Left forelimb (tissue), 1 donor: ENCODE measurements at regions not wholly inside any gene's neighbourhood (a gene's known extent, or its start where the extent isn't known, plus 50 kb on each side); places are given as distances from the start of the nearest gene placed in this dataset.
A peak's percentile ranks its signal among the peaks of the same experiment; 100 is the strongest.

Experiments
- DNase-seq: peaks from one replicate; pipeline ENCODE4 v3.0.0-alpha.2; 2018; ENCODE audit warnings: low spot score

DNA sequence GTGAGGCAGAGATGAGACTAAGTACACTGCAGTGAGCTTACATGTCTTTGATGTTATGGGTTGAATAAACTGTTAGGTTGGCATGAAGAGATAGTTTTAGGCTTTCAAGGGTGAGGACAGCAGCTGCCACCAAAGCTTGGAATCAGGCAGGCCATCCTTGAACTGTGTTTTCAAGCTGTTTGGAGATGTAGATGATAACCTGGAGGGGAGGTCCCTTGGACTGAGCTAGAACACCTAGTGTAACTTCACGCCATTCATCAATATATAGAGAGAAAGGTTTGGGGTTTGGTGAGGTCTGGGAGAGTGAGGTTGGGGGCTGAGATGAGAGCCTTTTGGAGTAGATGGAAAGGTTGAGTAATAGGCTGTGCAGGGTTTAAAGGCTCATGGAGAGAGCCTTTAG is 2447.0 kb downstream of the TP53TG3F start:
- DNase-seq, result peak; percentile 0

DNA sequence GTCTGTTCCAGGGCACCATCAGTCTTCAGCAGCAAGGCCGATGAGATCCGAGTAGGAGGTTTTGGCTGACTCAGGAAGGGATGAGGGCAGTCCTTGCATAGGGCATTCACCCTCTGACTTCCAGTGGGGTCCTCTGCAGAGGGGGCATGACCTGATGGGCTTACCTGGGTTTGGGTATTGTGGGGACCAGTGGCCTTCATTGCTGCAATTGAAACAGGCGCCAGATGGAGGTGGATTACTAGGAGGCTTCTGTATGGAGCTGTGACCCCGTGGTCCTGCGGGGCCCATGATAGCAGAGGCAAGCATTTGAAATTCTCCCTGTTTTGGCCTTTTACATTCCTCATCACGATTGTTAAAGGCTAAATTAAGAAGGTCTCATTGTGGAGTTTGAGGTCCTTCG is 2448.7 kb downstream of the TP53TG3F start:
- peak; percentile 25 for DNase-seq

DNA sequence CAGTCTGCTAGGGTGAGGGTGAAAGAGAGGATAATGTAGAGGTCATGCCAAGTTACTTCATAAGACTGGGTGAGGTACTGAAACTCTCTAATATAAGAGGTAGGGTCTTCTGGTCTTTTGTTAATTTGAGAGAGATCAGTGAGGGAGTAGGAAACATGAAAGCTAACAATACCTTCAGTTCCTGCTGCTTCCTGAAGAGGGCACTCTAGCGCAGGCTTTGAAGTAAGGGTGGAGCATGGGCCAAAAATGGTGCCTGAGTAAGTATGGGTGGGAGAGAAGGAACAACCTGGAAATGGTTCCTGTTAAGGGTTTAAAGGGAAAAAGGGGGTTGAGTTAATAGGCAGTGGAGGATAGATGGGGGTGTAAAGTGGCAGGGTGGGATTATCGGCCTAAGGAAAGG is 2449.5 kb downstream of the TP53TG3F start:
- no peak for DNase-seq

DNA sequence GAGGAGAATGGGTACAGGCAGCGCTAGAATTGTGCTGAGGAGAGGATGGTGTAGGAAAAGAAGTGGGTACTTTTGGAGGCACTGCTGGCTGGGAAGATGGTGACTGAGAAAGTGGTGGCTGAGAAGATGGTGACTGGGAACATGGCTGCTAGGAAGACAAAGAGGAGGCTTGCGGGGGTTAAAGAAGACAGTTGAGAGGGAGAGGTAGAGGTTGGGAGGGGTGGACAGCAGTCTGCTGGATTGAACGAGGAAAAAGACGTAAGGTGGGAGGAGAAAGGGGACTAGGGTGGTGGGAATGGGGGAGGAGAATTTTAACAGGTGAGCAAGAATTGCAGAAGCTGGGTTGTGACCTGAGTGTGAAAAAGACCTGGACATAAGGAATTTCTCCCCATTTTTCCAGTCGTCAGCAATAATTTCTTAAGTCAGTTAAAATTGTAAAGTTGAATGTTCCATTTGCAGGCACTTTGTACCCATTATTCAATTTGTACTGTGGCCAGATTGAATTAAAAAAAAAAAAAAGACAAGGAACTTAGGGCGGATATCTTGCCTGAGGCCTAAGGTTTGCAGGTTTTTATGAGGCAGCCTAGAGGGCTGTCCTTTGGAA is 2450.0 kb downstream of the TP53TG3F start:
- DNase-seq, result no peak

DNA sequence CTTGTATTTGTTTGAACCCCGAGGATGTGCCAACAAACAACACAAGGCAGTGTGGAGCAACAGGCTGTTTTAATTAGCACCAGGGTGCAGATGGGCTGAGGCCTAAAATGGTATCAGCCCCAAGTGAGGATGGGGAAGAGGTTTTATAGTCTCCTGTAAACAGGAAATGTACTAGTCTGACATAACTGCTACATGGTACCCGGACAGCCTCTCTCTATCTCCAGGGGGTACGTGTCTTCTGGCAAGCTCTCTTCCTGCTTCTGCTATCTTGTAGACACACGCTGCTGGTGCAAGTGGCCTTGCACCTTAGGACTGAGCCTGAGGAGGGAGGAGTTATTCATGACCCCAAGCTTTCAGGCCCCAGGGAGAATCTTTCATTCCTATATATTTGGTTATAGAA is 2451.0 kb downstream of the TP53TG3F start:
- no peak for DNase-seq

DNA sequence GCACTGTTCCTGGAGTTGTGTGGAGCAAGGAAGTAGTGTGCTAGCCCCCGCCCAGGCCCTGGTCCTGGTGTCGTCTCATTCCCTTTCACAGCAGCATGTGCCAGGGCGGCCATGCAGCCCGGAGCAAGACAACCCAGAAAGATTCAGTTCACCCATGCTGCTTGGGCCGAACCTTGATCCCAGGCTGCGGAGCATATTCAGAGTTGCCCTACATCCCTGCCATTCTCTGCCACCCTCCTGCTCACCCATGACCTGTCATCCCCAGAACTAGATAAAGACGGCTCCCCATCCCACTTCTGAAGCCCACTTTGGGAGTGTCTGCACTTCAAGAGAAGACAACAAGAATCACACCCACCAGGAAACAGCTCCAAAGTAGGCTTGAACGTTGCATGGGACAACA is 2452.5 kb downstream of the TP53TG3F start:
- DNase-seq, result no peak

DNA sequence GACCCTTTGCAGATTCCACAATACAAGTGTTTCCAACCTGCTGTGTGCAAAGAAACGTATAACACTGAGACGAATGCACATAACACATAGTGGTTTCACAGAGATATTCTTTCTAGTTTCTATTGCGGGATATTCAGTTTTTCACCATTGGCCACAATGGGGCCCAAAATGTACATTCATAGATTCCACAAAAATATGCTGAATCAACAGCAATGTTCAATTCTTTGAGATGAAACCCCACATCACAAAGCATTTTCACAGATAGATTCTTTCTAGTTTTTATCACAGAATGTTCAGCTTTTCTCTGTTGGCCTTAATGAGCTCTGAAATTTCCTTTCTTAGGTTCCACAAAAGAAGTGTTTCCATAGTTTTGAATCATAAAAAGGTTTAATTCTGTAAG is 2472.3 kb downstream of the TP53TG3F start:
- no peak for DNase-seq
